GM13976 (cell line): ENCODE measurements at regions not wholly inside any gene's neighbourhood (a gene's known extent, or its start where the extent isn't known, plus 50 kb on each side); places are given as distances from the start of the nearest gene placed in this dataset.

Experiments used
- DNase-seq: peaks from one replicate; pipeline ENCODE4 v3.0.0; 2012; ENCODE audit warnings: low spot score
- CTCF ChIP-seq: IDR thresholded peaks from 2 replicates; pipeline ENCODE4 v1.5.1; 2012; ENCODE audit warnings: borderline replicate concordance, mild to moderate bottlenecking; ENCODE audit not compliant: insufficient read depth; ENCODE audit errors: extremely low read depth, missing control alignments, control extremely low read depth
- in situ Hi-C: fragments of 300-500 bp; cut with MboI; formaldehyde crosslinking; loops from one replicate; pipeline ENCODE4 v1.12.0; 2022; ENCODE audit warnings: low sequenced_read_pairs, mixed read lengths, inconsistent platforms; ENCODE audit not compliant: unreplicated experiment

- no peak for DNase-seq
- TF ChIP-seq CTCF: no peak
- in situ Hi-C loops: no loop called here
Measured at GRCh38 chr2:37873749-37874330, 51.2 kb upstream of the RMDN2 start.

GRCh38 chr2:37874470-37874869 lies 50.6 kb upstream of the RMDN2 start:
- in situ Hi-C loops: no loop called here

More at GRCh38 chr2:37874470-37874869, 50.6 kb upstream of the RMDN2 start:
- no peak for TF ChIP-seq CTCF
- no peak for DNase-seq
